Ishikawa (cell line): ENCODE measurements at regions not wholly inside any gene's neighbourhood (a gene's known extent, or its start where the extent isn't known, plus 50 kb on each side); places are given as distances from the start of the nearest gene placed in this dataset.

Source experiments
- CEBPB ChIP-seq: IDR thresholded peaks from 2 replicates; pipeline ENCODE4 v1.6.1; 2012
- CREB1 ChIP-seq: IDR thresholded peaks from 2 replicates; pipeline ENCODE4 v1.6.1; 2012; ENCODE audit warnings: low read depth
- EGR1 ChIP-seq: IDR thresholded peaks from 2 replicates; pipeline ENCODE4 v1.6.1; 2012
- EP300 ChIP-seq: IDR thresholded peaks from 2 replicates; pipeline ENCODE4 v1.6.1; 2012; ENCODE audit warnings: borderline replicate concordance
- FOXM1 ChIP-seq: IDR thresholded peaks from 2 replicates; pipeline ENCODE4 v1.6.1; 2012; ENCODE audit warnings: low read depth, borderline replicate concordance
- NFIC ChIP-seq: IDR thresholded peaks from 2 replicates; pipeline ENCODE4 v1.6.1; 2012
- RAD21 ChIP-seq: IDR thresholded peaks from 2 replicates; pipeline ENCODE4 v1.6.1; 2012; ENCODE audit warnings: low read depth
- TAF1 ChIP-seq: IDR thresholded peaks from 2 replicates; pipeline ENCODE4 v1.6.1; 2012; ENCODE audit warnings: low read depth, mild to moderate bottlenecking
- TCF12 ChIP-seq: IDR thresholded peaks from 2 replicates; pipeline ENCODE4 v1.6.1; 2012; ENCODE audit warnings: low read depth
- TEAD4 ChIP-seq: IDR thresholded peaks from 2 replicates; pipeline ENCODE4 v1.6.1; 2012
- YY1 ChIP-seq: IDR thresholded peaks from 2 replicates; pipeline ENCODE4 v1.6.1; 2012; ENCODE audit warnings: low read depth
- ZBTB7A ChIP-seq: IDR thresholded peaks from 2 replicates; pipeline ENCODE4 v1.6.1; 2012; ENCODE audit warnings: low read depth
- TF ChIP-seq, protein P1 (sequence below): IDR thresholded peaks from 2 replicates; pipeline ENCODE4 v1.6.1; 2012; ENCODE audit warnings: low read depth, mild to moderate bottlenecking
- TF ChIP-seq, protein P2 (sequence below): IDR thresholded peaks from 2 replicates; pipeline ENCODE4 v1.6.1; 2012
- TF ChIP-seq, protein P3 (sequence below): IDR thresholded peaks from 2 replicates; pipeline ENCODE4 v1.6.1; 2012

DNA sequence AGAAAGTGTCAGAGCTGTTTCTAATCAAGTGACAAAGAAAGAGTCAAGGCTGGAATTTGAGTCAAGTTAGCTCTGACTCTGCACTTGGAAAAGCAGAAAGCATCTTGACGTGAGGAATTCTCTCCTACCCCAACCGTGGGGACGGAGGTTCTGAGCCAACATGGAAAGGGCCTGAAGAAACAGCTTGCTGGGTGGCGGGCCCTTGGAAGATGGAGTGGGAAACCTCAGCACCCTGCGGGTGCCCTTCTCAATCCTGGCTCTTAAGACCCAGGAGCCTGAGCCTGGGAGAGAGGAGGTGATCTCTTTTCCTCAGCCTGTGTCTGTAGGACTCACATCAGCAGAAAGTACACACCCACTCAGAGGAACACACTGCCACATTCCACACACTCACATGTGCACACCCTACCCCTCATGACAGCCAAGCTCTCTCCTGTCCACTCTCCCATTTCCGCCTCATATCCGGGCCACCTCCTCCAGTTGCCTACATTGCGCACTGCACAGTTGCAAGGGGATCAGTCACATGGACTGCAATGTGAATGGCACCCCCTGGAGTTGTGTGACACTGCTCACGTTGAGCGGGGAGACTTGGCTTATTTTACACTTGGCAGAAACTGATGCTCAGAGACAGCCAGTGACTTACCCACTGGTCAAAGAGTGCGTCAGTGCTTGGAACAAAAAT lies 101.5 kb upstream of the SLC6A6 start:
- TF ChIP-seq YY1 = no peak
- no peak for TF ChIP-seq NFIC
- TF ChIP-seq CREB1 = no peak
- TF ChIP-seq TCF12 = no peak
- no peak for TF ChIP-seq EP300
- TF ChIP-seq, protein P1, sequence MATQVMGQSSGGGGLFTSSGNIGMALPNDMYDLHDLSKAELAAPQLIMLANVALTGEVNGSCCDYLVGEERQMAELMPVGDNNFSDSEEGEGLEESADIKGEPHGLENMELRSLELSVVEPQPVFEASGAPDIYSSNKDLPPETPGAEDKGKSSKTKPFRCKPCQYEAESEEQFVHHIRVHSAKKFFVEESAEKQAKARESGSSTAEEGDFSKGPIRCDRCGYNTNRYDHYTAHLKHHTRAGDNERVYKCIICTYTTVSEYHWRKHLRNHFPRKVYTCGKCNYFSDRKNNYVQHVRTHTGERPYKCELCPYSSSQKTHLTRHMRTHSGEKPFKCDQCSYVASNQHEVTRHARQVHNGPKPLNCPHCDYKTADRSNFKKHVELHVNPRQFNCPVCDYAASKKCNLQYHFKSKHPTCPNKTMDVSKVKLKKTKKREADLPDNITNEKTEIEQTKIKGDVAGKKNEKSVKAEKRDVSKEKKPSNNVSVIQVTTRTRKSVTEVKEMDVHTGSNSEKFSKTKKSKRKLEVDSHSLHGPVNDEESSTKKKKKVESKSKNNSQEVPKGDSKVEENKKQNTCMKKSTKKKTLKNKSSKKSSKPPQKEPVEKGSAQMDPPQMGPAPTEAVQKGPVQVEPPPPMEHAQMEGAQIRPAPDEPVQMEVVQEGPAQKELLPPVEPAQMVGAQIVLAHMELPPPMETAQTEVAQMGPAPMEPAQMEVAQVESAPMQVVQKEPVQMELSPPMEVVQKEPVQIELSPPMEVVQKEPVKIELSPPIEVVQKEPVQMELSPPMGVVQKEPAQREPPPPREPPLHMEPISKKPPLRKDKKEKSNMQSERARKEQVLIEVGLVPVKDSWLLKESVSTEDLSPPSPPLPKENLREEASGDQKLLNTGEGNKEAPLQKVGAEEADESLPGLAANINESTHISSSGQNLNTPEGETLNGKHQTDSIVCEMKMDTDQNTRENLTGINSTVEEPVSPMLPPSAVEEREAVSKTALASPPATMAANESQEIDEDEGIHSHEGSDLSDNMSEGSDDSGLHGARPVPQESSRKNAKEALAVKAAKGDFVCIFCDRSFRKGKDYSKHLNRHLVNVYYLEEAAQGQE = no peak
- no peak for TF ChIP-seq FOXM1
- no peak for TF ChIP-seq TAF1
- no peak for TF ChIP-seq CEBPB
- no peak for TF ChIP-seq RAD21
- TF ChIP-seq, protein P2, sequence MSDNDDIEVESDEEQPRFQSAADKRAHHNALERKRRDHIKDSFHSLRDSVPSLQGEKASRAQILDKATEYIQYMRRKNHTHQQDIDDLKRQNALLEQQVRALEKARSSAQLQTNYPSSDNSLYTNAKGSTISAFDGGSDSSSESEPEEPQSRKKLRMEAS = no peak
- TF ChIP-seq, protein P3, sequence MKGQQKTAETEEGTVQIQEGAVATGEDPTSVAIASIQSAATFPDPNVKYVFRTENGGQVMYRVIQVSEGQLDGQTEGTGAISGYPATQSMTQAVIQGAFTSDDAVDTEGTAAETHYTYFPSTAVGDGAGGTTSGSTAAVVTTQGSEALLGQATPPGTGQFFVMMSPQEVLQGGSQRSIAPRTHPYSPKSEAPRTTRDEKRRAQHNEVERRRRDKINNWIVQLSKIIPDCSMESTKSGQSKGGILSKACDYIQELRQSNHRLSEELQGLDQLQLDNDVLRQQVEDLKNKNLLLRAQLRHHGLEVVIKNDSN = no peak
- TF ChIP-seq ZBTB7A = no peak
- no peak for TF ChIP-seq TEAD4
- no peak for TF ChIP-seq EGR1

DNA sequence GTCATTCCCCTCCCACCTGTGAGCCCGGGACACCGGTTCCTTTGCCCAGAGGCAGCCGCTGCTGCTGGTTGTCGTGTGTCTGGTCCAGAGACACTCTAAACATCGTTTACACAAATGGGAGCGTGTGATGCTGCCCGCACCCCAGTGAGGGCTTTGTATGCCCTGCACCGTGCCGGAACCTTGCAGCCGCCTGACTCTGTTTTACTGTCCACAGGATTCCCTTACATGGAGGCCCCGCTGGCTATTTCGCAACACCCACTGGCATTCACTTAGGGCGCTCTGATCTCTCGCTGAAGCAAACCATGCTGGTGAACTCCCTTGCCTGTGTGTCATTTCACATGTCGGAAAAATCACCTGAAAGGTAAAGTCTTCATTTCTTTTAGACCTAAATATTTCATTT lies 100.8 kb upstream of the SLC6A6 start:
- TF ChIP-seq TCF12 = no peak
- no peak for TF ChIP-seq YY1
- TF ChIP-seq CEBPB = peak; percentile 65; the same call in 1 of the 2 replicates
- TF ChIP-seq, protein P2 = no peak
- no peak for TF ChIP-seq NFIC
- TF ChIP-seq, protein P3 = no peak
- no peak for TF ChIP-seq TAF1
- TF ChIP-seq FOXM1 = no peak

DNA sequence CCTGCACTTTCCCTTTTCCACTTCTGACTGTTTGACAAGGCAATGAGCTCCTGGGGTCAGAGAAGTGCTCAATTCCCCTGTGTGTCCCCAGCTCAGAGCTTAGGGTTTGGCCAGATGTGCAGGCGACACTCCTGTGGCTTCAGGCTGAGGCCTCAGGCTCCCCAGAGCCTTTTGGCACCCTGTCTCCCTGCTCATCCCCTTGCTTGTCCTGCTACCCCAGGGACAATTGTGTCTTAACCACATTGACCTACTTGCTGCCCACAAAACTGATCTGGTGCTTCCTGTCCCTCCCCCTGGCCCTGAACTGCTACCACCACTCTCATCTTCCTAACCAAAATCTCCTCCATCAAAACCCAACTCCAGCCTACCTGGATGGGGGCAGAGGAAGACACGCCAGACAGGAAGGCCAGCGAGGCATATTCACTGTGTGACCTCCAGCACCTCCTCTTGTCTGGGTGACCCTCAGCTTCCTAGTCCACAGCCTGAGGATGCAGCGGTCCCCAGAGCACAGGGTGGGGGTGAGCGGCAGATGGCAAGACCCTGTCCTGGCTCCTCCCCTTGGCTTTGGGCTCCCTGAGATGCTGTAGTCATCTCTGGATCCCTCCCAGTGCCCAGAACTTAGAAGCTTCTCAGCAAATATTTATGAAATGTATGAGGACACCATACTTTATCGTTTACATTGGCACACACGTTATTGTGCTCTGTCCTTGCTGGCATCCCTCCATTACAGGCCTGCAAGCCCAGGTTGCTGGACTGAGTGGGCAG lies 98.9 kb upstream of the SLC6A6 start:
- TF ChIP-seq TCF12 (no peak), FOXM1 (no peak), NFIC (no peak)
- TF ChIP-seq, protein P2 = no peak

DNA sequence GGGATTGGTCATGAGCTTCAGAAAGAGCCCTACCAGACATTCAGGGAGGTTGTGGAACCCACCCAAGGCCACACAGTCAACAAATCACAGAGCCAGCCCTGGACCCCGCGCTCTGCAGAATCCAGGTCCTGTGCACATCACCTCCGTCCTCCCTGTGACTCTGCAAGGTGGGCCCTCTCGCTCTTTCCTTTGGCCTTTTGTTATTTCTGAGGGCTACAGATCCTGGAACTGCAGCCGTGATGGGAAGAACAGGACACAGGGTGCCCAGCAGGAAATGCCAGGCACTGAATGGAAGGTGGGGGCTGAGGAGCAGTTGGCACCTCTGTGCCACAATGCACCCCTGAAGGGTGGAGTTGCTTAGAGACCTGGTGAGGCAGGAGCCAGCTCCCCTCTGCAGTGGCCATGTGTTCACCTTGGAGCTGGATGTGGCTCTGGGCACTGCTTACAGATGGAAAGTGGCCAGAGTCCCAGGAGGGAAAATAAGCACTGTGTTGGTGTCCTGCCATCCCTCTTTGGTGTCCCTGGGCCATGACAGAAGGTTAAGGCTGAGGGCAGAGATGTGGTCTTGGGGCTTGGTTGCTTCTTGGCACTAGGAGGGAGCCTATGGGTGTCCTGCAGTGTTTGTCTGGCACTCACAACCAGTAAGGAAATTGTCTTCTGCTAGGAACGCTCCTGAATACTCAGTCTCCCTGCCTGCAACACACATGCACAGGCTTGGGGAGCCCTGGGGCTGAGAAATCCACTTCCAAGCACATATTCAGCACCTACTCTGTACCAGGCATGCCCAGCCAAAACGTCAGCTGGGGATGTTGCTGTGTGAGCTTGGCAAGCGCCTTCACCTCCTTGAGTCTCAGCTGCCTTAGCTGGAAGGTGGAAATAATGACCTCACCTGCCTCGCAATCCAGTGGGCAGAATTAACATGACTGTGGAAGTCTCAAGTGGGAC lies 98.0 kb upstream of the SLC6A6 start:
- no peak for TF ChIP-seq EP300
- TF ChIP-seq ZBTB7A = no peak
- no peak for TF ChIP-seq NFIC
- TF ChIP-seq EGR1 = no peak
- no peak for TF ChIP-seq FOXM1
- no peak for TF ChIP-seq CEBPB
- TF ChIP-seq, protein P1 = no peak
- TF ChIP-seq, protein P2 = no peak
- no peak for TF ChIP-seq TCF12
- no peak for TF ChIP-seq RAD21
- TF ChIP-seq, protein P3 = no peak
- no peak for TF ChIP-seq TAF1
- no peak for TF ChIP-seq CREB1
- TF ChIP-seq TEAD4 = no peak
- no peak for TF ChIP-seq YY1
